Naive thymus-derived CD4-positive, alpha-beta T cell (primary cell): ENCODE measurements at regions not wholly inside any gene's neighbourhood (a gene's known extent, or its start where the extent isn't known, plus 50 kb on each side); places are given as distances from the start of the nearest gene placed in this dataset.

Experiments used
- ATAC-seq: fragments of 150-1000 bp; cut with Tn5 transposase; 2 replicates; pipeline ENCODE4 v1.10.0; 2021; ENCODE audit warnings: mild to moderate bottlenecking, moderate library complexity
- CTCF ChIA-PET: fragments of 350-600 bp; sonication (Branson Sonifier 250); formaldehyde crosslinking; loops from one replicate; lab custom pipeline; 2021; ENCODE audit warnings: antibody characterized with exemption; lab: Charles Lee
- POLR2A ChIA-PET: fragments of 350-600 bp; sonication (Branson Sonifier 250); formaldehyde crosslinking; loops from one replicate; lab custom pipeline; 2021; ENCODE audit warnings: antibody characterized with exemption, inconsistent platforms; lab: Charles Lee
- DNase-seq, 9 donors: peaks; one replicate each; pipeline versions ENCODE4 v3.0.0 to v3.0.0-alpha.2; 2020 to 2022; ENCODE audit warnings: mixed read lengths in 1 of 9
- H3K27ac ChIP-seq: one replicate; pipeline ENCODE4 v1.7.0; 2013; ENCODE audit warnings: mild to moderate bottlenecking, low read depth, low read length, moderate library complexity
- H3K27me3 ChIP-seq, 2 donors: one replicate each; pipeline ENCODE4 v1.7.0; 2013; ENCODE audit warnings: low read length in 2 of 2, mild to moderate bottlenecking in 2 of 2, moderate library complexity in 2 of 2; ENCODE audit not compliant: control insufficient read depth in 2 of 2, insufficient read depth in 2 of 2
- H3K36me3 ChIP-seq, 3 experiments: 1 replicate in 2 of 3; 2 replicates in 1 of 3; pipeline ENCODE4 v1.7.0; 2013; ENCODE audit warnings: low read length in 3 of 3, mild to moderate bottlenecking in 3 of 3, moderate library complexity in 1 of 3; ENCODE audit not compliant: insufficient read depth in 3 of 3, control insufficient read depth in 2 of 3
- H3K4me1 ChIP-seq, 2 donors: one replicate each; pipeline ENCODE4 v1.7.0; 2013; ENCODE audit warnings: low read length in 2 of 2, mild to moderate bottlenecking in 2 of 2, moderate library complexity in 1 of 2; ENCODE audit not compliant: control insufficient read depth in 2 of 2, insufficient read depth in 2 of 2
- H3K4me3 ChIP-seq: 2 replicates; pipeline ENCODE4 v1.7.0; 2013; ENCODE audit warnings: mild to moderate bottlenecking, low read length
- H3K9me3 ChIP-seq, 3 experiments: 1 replicate in 2 of 3; 2 replicates in 1 of 3; pipeline ENCODE4 v1.7.0; 2013; ENCODE audit warnings: low read length in 3 of 3; ENCODE audit not compliant: control insufficient read depth in 2 of 3
- H3K27ac Mint-ChIP-seq, 9 donors: one replicate each; pipeline ENCODE4 v1.8.0; 2020 to 2022; ENCODE audit warnings: mixed read lengths in 9 of 9, mild to moderate bottlenecking in 8 of 9, moderate library complexity in 5 of 9, inconsistent platforms in 2 of 9
- H3K27me3 Mint-ChIP-seq, 5 donors: one replicate each; pipeline ENCODE4 v1.8.0; 2021 to 2022; ENCODE audit warnings: mixed read lengths in 5 of 5, mild to moderate bottlenecking in 1 of 5
- H3K36me3 Mint-ChIP-seq, 5 donors: one replicate each; pipeline ENCODE4 v1.8.0; 2020 to 2022; ENCODE audit warnings: mixed read lengths in 5 of 5, mild to moderate bottlenecking in 3 of 5, inconsistent platforms in 1 of 5
- H3K4me1 Mint-ChIP-seq, 7 donors: one replicate each; pipeline ENCODE4 v1.8.0; 2020 to 2022; ENCODE audit warnings: mixed read lengths in 7 of 7, mild to moderate bottlenecking in 3 of 7, inconsistent platforms in 1 of 7
- H3K4me3 Mint-ChIP-seq, 10 donors: one replicate each; pipeline ENCODE4 v1.8.0; 2020 to 2022; ENCODE audit warnings: mild to moderate bottlenecking in 10 of 10, mixed read lengths in 10 of 10, moderate library complexity in 6 of 10, inconsistent platforms in 2 of 10
- H3K9me3 Mint-ChIP-seq, 11 donors: one replicate each; pipeline ENCODE4 v1.8.0; 2020 to 2022; ENCODE audit warnings: mixed read lengths in 11 of 11, mild to moderate bottlenecking in 4 of 11, inconsistent platforms in 1 of 11, moderate library complexity in 1 of 11
- intact Hi-C, 2 donors: fragments of 100-400 bp; cut with micrococcal nuclease; formaldehyde crosslinking; loops; one replicate each; pipeline ENCODE4 v1.15.1; 2023

DNA sequence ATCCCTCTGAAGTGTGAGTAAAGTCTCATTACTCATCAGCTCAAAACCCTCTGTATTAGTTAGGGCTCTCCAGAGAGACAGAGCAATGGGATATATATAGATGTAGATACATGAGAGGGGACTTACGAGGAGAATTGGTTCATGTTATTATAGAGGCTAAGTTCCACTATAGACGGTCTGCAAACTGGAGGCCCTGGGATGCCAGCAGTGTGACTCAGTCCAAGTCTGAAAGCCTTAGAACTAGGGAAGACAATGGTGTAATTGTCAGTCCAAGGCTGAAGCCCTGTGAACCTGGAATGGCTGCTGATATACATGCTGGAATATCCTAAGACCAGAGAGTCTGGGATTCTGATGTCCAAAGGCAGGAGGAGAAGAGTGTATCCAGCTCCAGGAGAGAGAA is 57.3 kb upstream of the CEP83 start:
- DNase-seq (no peak), ATAC-seq (no peak)
- Mint-ChIP-seq H3K9me3 (peaks cover 0 to 30% (median 0%) of the 10 kb centered on the region in 11 donors), H3K36me3 (no peaks in the 10 kb centered on the region), H3K4me1 (no peaks in the 10 kb centered on the region), H3K27ac (no peak overlapping the region), H3K27me3 (peaks cover 0 to 2% (median 0%) of the 10 kb centered on the region in 5 donors), H3K4me3 (no peak overlapping the region)
- no peaks in the 10 kb centered on the region for H3K27me3 ChIP-seq
- no peaks in the 10 kb centered on the region for H3K36me3 ChIP-seq
- H3K4me1 ChIP-seq: no peaks in the 10 kb centered on the region
- H3K4me3 ChIP-seq: no peak overlapping the region
- CTCF ChIA-PET: interaction anchor here (0.7 kb wide), 1 partner anchor 1060 kb away, joined by 3 read pairs; no protein-coding TSS in a partner anchor
- H3K9me3 ChIP-seq: no peaks in the 10 kb centered on the region
- intact Hi-C loops: no loop called here
- POLR2A ChIA-PET: no interaction called here
- H3K27ac ChIP-seq: no peak overlapping the region

DNA sequence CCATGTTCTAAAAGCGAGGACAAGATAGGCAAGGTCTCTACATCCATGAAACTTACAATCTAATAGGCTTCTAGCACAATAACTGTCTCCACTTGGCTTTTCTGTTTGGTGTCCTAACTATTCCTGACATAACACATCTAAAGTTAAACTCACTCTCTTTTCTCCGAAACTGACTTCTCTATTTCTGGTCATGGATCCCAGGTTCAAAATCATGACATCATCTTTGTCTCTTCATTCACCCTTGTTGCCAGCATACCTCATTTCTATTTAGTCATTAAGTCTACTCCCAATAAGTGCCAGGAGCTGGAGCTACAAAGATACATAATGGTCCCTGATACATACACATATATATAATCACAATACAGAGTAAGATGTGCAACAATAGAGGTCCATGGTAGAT is 53.9 kb upstream of the CEP83 start:
- H3K4me3 Mint-ChIP-seq: no peak overlapping the region
- POLR2A ChIA-PET: no interaction called here
- Histone ChIP-seq H3K36me3 (no peaks in the 10 kb centered on the region), H3K9me3 (no peaks in the 10 kb centered on the region), H3K4me3 (no peak overlapping the region), H3K4me1 (no peaks in the 10 kb centered on the region), H3K27ac (no peak overlapping the region), H3K27me3 (no peaks in the 10 kb centered on the region)
- no peak for ATAC-seq
- no peaks in the 10 kb centered on the region for H3K27me3 Mint-ChIP-seq
- CTCF ChIA-PET: no interaction called here
- no peaks in the 10 kb centered on the region for H3K36me3 Mint-ChIP-seq
- DNase-seq: no peak
- peaks cover 0 to 8% (median 7%) of the 10 kb centered on the region in 7 donors for H3K4me1 Mint-ChIP-seq
- intact Hi-C loops: no loop called here
- H3K9me3 Mint-ChIP-seq: peaks cover 0 to 23% (median 0%) of the 10 kb centered on the region in 11 donors
- H3K27ac Mint-ChIP-seq: no peak overlapping the region

DNA sequence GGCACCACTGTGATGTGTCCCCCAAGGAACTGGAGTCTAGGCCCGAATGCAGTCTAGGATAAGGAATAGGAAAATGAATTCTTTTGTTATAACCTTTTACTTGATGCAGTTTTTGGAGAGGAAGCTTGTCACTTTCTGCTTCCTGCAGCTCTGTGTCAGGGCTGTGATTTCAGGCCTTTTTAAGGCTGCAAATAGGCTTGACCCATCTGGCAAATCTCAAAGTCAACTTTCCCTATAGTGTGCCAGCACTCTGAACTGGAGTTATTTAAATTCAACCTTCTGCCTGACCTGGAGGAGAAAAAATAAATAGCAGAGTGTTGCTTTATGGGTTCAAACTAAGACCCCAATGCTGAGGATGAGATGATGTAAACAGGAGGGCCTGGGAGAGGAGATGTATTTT is 51.8 kb upstream of the CEP83 start:
- H3K27ac ChIP-seq: no peak overlapping the region
- intact Hi-C loops: no loop called here
- DNase-seq: no peak

DNA sequence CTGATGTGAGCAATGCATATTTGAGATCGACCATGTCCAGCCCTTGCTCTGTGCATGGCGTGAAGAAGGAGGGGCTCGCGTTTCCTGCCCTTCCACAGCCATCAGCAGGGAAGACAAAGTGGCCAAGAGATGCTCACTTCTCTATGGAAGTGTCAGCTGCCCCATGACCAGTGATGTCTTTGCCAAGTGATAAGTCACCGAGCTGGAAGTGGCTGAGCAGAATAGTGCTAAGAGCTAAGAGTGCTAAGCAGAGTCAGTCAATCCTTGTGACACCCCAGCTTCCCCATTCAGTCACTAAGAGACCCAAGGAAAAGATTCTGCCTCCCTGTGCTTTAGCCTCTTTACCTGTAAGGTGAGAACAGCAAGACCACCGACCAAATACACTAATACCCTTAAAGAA is 50.5 kb upstream of the CEP83 start:
- H3K27ac Mint-ChIP-seq: no peak overlapping the region

More for the DNA sequence above, 51.8 kb upstream of the CEP83 start:
- no peaks in the 10 kb centered on the region for H3K27me3 Mint-ChIP-seq
- no peak overlapping the region for H3K27ac Mint-ChIP-seq
- Histone ChIP-seq H3K4me3 (no peak overlapping the region), H3K27me3 (no peaks in the 10 kb centered on the region), H3K4me1 (no peaks in the 10 kb centered on the region), H3K36me3 (no peaks in the 10 kb centered on the region), H3K9me3 (no peaks in the 10 kb centered on the region)
- no peak overlapping the region for H3K4me3 Mint-ChIP-seq
- ChIA-PET POLR2A (no interaction called here), CTCF (no interaction called here)
- H3K9me3 Mint-ChIP-seq: peaks cover 0 to 16% (median 0%) of the 10 kb centered on the region in 11 donors
- peaks cover 0 to 10% (median 7%) of the 10 kb centered on the region in 7 donors for H3K4me1 Mint-ChIP-seq
- no peak for ATAC-seq
- no peaks in the 10 kb centered on the region for H3K36me3 Mint-ChIP-seq

More for the DNA sequence above, 50.5 kb upstream of the CEP83 start:
- Histone ChIP-seq H3K4me3 (no peak overlapping the region), H3K9me3 (no peaks in the 10 kb centered on the region), H3K27ac (no peak overlapping the region), H3K4me1 (no peaks in the 10 kb centered on the region), H3K27me3 (no peaks in the 10 kb centered on the region), H3K36me3 (no peaks in the 10 kb centered on the region)
- DNase-seq (no peak), ATAC-seq (no peak)
- peaks cover 0 to 10% (median 7%) of the 10 kb centered on the region in 7 donors for H3K4me1 Mint-ChIP-seq
- H3K4me3 Mint-ChIP-seq: no peak overlapping the region
- intact Hi-C loops: no loop called here
- no peaks in the 10 kb centered on the region for H3K36me3 Mint-ChIP-seq
- POLR2A ChIA-PET: no interaction called here
- no peaks in the 10 kb centered on the region for H3K27me3 Mint-ChIP-seq
- peaks cover 0 to 14% (median 0%) of the 10 kb centered on the region in 11 donors for H3K9me3 Mint-ChIP-seq
- CTCF ChIA-PET: interaction anchor here (0.9 kb wide), 1 partner anchor 9 kb away, joined by 3 read pairs; no protein-coding TSS in a partner anchor
